Inflammatory macrophage (primary cell): ENCODE measurements at regions not wholly inside any gene's neighbourhood (a gene's known extent, or its start where the extent isn't known, plus 50 kb on each side); places are given as distances from the start of the nearest gene placed in this dataset.
"Not testable (repeated sequence)": the region's sequence is repeated elsewhere in the genome, so short reads cannot be mapped to it uniquely, and the experiment has no call there.

Source experiments
- DNase-seq, 2 donors: peaks; one replicate each; pipeline ENCODE4 v3.0.0-alpha.2; 2020 to 2022

- no peak for DNase-seq
Observed at GRCh38 chr9:21708260-21708711, 94.2 kb upstream of the MTAP start.

- DNase-seq = no peak
Observed at GRCh38 chr9:21708856-21709255, 93.6 kb upstream of the MTAP start.

DNA sequence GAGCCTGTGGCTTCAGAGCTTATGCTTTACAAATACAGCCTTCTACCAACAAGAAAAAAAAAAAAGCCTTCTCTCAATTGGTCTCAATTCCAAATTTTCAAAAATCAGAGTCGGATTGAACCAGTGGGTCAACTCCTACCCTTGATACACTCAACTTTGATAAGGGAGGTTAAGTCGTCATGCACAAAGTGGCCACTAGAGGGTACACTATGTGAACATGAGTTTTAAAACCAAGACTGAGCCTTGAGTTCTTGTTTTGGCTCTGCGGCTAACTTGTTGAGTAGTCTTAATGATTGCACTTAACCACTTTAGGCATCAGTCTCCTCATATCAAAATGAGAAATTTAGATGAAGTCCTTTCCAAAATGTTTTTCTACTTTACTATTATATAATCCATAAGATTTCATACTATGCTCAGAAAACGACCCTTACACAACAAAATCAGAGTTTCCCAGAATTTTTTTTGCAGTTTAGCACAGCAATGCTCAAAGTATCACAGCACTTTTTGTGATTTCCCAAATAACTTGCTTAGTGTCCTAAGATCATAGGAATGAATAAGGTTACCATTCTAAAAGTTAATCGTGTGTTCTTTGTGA lies 92.9 kb upstream of the MTAP start:
- DNase-seq = peak; percentile 73 to 76

- DNase-seq = no peak
Observed at GRCh38 chr9:21710548-21711191, 91.8 kb upstream of the MTAP start.

DNA sequence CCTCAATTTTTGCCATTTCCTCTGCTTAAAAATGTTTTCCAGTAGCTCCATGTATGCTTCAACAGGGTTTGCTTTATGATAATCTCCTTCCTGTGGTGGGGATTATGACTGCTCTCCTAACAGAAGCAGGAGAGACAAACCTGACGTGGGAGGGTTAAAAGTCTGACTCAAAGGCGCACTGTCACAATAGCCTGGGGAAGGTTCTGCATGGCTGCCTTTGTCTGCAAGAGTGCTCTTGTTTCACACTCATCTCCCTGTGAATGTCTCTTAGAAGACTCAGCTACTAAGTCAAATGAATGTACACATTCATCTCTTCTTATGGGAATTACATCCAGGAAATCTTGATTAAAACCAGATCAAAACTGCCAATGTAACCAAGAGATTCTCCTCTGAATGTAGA lies 90.9 kb upstream of the MTAP start:
- DNase-seq = no peak

DNA sequence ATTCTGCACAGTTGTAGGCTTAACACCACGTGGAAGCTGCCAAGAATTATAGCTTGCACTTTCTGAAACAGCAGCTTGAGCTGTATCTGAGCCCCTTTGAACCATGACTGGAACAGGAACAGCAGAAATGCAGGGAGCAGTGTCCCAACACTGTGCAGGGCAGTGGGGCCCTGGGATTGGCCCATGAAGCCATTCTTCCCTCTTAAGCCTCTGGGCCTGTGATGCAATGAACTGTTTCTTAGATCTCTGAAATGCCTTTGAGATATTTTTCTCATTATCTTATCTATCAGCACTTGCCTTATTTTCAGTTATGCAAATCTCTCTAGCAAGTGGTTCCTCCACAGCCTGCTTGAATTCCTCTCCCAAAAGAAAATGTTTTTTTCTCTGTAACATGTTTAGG lies 87.0 kb upstream of the MTAP start:
- DNase-seq = no peak

- DNase-seq = no peak
Observed at GRCh38 chr9:21720758-21721157, 81.7 kb upstream of the MTAP start.

DNA sequence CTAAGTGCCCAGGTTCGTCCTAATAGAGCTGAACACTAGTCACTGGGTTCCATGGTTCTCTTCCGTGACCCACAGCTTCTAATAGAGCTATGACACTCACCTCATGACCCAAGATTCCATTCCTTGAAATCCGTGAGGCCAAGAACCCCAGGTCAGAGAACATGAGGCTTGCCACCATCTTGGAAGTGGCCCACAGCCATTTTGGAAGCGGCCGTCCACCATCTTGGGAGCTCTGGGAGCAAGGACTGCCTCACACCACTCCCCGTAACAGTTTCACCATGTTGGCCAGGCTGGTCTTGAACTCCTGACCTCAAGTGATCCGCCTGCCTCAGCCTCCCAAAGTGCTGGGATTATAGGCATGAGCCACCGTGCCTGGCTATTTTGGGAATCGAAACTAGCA lies 75.0 kb upstream of the MTAP start:
- not testable (repeated sequence) for DNase-seq

GRCh38 chr9:21728781-21729180 lies 73.7 kb upstream of the MTAP start:
- no peak for DNase-seq

GRCh38 chr9:21729648-21730047 lies 72.8 kb upstream of the MTAP start:
- DNase-seq = no peak

- DNase-seq = no peak
Observed at GRCh38 chr9:21730899-21731298, 71.5 kb upstream of the MTAP start.

- DNase-seq = no peak
Observed at GRCh38 chr9:21741151-21741550, 61.3 kb upstream of the MTAP start.

GRCh38 chr9:21744320-21744719 lies 58.1 kb upstream of the MTAP start:
- DNase-seq = no peak

- DNase-seq = peak; percentile 45 to 76
Observed at GRCh38 chr9:21744841-21745240, 57.6 kb upstream of the MTAP start.

DNA sequence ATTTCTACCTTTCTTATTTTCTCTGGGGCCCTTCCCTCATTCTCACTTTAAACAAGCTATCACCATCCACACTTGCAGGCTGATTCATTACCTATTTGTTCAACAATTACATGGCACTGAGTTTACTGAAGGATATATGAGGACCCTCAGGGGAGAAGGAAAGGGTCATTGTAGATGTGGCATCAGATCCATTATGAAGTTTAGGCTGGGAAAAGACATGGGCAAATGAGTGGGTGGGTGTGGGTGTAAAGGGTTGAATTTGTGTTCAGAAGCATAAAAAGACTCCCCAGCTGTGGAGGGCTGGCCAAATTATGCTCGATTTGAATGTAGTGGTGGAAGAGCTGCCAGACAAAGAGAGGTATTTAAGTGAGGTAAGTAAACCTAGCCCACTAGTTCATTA lies 55.9 kb upstream of the MTAP start:
- no peak for DNase-seq

DNA sequence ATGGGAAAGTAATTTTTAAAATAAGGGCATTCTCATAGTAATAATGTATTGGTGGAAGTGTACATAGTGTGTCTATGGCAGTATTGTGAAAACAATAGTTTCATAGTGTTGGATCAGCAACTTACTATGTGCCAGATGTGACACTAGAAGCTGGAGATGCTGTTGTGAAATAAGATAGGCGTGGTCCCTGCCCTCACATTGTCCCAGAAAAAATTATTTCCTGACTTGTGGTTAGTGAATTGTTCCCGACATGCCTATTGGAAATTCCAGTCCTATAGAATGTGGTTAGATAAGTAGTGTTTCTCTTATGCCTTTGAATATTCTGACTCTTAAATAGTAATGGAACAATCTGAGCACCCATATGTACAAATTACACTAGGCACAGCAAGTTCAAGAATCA lies 55.3 kb upstream of the MTAP start:
- no peak for DNase-seq

DNA sequence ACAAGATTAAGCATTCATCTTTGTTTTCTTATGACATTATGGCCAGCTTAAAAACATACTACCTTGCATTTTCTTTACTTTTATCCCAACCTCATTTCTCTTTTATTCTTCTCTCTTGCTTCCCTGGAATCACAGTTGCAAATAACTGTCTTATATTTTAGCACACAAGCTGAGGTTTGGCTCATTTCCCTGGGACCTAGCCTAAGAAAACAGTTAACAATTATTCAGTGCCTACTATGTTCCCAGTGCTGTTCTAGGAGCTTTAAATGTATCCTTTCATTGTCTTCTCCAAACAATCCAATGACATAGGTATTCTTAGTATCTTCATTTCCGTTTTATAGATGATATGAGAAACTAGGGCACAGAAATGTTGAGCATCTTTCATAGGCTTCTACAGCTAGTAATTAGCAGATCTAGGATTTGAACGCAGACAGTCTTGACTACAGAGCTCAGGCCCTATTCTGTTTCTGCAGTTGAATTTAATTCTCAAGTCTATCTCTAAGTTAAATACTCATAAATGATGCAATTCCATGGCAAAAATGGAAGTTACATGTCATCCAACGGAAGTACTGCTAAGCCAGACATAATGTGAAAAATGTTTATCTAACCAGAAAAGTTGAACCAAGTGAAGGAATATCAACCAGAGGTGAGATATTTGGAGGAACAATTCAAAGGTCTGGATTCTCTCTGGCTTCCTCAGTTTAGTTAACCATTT lies 52.3 kb upstream of the MTAP start:
- DNase-seq = no peak

- no peak for DNase-seq
Observed at GRCh38 chr9:21751998-21752397, 50.4 kb upstream of the MTAP start.
